Muscle layer of colon (tissue), 2 donors: ENCODE measurements at regions not wholly inside any gene's neighbourhood (a gene's known extent, or its start where the extent isn't known, plus 50 kb on each side); places are given as distances from the start of the nearest gene placed in this dataset.
"Not testable (repeated sequence)": the region's sequence is repeated elsewhere in the genome, so short reads cannot be mapped to it uniquely, and the experiment has no call there.

ENCODE experiments used
- H3K27ac ChIP-seq: one replicate; pipeline ENCODE4 v1.7.0; 2013; ENCODE audit warnings: low read depth, mild to moderate bottlenecking, low read length, moderate library complexity
- H3K27me3 ChIP-seq, 2 donors: one replicate each; pipeline ENCODE4 v1.7.0; 2013; ENCODE audit warnings: low read length in 2 of 2, mild to moderate bottlenecking in 2 of 2; ENCODE audit not compliant: insufficient read depth in 2 of 2, control insufficient read depth in 1 of 2
- H3K36me3 ChIP-seq: one replicate; pipeline ENCODE4 v1.7.0; 2013; ENCODE audit warnings: mild to moderate bottlenecking, low read length; ENCODE audit not compliant: insufficient read depth
- H3K4me1 ChIP-seq: one replicate; pipeline ENCODE4 v1.7.0; 2013; ENCODE audit warnings: mild to moderate bottlenecking, low read length; ENCODE audit not compliant: insufficient read depth
- H3K4me3 ChIP-seq, 2 donors: one replicate each; pipeline ENCODE4 v1.7.0; 2013; ENCODE audit warnings: low read length in 2 of 2, low read depth in 1 of 2, mild to moderate bottlenecking in 1 of 2, moderate library complexity in 1 of 2
- H3K9ac ChIP-seq: one replicate; pipeline ENCODE4 v1.7.0; 2013; ENCODE audit warnings: low read length
- H3K9me3 ChIP-seq: one replicate; pipeline ENCODE4 v1.7.0; 2013; ENCODE audit warnings: mild to moderate bottlenecking, low read length
- donor health status: abdominal sarcoma.
- donor health status: Adenocarcinoma of cecum.

DNA sequence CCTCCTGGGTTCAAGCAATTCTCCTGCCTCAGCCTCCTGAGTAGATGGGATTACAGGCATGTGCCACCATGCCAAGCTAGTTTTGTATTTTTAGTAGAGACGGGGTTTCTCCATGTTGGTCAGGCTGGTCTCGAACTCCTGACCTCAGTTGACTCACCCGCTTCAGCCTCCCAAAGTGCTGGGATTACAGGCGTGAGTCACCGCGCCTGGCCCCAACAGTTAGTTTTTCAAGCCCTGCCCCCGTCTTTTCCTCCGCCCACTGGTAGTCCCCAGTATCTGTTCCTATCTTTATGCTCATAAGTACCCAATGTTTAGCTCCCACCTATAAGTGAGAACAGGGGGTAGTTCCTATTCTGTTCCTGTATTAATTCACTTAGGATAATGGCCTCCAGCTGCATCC, 116.6 kb upstream of the TBX3 start:
- H3K36me3 ChIP-seq, H3K27ac ChIP-seq, H3K4me3 ChIP-seq, H3K9me3 ChIP-seq, H3K4me1 ChIP-seq, H3K9ac ChIP-seq, H3K27me3 ChIP-seq: not testable (repeated sequence)

DNA sequence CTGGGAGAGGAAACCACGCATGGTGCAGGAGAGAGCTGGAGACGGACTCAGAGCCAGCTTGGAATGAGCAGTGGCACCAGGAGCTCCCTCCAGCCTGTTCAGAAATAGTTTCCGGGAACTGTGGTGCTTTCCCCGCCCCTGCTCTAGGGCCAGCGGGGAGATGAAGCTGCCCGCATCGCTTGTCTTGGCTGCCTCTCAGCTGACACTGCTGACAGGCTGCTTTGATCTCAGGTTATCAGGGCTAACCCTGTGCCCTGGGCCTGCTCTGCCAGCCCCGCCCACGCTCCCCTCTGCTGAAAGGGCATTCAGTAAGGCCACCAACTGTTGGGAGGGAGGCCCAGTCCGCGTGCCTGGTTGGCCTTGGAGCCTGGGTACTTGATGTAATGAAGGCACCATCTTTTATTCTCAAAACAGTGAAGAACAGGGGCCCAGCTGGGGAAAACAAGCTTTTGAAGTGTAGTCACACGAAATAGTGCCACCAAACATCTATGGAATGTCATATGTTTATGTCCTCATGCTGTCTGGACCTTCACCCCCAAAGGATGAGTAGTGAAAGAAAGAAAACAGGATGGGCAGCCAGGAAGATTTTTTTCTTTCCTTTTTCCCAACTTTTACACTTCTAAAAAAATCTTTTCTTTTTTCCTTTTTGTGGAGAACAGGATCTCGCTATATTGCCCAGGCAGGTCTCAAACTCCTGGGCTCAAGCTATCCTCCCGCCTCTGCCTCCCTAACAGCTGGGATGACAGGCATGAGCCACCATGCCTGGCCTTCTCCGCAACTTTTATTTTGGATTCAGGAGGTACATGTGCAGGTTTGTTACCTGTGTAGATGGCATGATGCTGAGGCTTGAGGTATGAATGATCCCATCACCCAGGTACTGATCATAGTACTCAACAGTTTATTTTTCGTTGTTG, 115.9 kb upstream of the TBX3 start:
- no peak overlapping the region for H3K27ac ChIP-seq
- H3K27me3 ChIP-seq: no peaks in the 10 kb centered on the region
- no peaks in the 10 kb centered on the region for H3K9me3 ChIP-seq
- H3K9ac ChIP-seq: no peak overlapping the region
- no peak overlapping the region for H3K4me3 ChIP-seq
- no peaks in the 10 kb centered on the region for H3K36me3 ChIP-seq
- H3K4me1 ChIP-seq: no peaks in the 10 kb centered on the region

DNA sequence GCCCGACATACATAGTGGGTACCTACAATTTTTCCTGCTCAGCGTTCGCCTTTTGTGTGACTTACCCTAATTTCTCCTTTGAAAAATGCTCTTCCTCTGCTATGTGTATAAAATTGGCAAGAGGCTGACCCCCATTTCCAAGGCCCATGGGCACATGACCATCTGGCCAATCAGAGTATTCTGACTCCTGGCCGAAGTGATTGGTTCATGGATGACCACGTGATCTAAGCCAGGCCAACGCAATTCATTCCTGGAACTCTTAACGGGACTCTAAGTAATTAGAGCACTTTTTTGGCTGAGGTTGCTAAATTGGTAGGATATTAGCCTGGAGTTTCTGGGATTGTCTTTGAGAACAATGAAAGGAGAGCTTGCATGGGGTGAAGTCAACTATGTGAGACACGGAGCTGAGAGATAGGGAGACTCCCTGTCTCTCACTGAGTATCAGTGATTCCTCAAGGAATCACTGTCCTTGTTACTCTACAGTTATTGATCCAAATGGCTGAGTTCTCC, 110.1 kb upstream of the TBX3 start:
- Histone ChIP-seq H3K4me3 (no peak overlapping the region), H3K27ac (no peak overlapping the region), H3K36me3 (no peaks in the 10 kb centered on the region)

DNA sequence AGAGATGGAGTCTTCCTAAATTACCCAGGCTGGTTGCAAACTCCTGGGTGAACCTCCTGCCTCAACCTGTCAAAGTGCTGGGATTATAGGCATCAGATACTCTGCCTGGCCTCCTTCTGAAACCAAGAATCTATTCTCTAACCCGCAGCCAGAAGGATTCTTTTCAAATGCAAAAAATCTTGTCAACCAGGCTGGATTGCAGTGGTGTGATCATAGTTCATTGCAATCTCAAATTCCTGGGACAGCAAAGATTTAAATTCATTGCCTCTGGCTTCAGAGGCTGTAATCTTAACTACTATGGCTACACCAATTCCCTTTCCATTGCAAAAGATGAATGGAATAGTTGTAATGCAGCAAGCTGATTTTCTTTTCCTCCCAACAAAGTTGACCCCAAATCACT, 106.3 kb upstream of the TBX3 start:
- no peaks in the 10 kb centered on the region for H3K27me3 ChIP-seq
- no peaks in the 10 kb centered on the region for H3K36me3 ChIP-seq
- H3K27ac ChIP-seq: no peak overlapping the region
- H3K9me3 ChIP-seq: no peaks in the 10 kb centered on the region
- H3K9ac ChIP-seq: no peak overlapping the region
- no peak overlapping the region for H3K4me3 ChIP-seq
- H3K4me1 ChIP-seq: no peaks in the 10 kb centered on the region

More for the DNA sequence above, 110.1 kb upstream of the TBX3 start:
- Histone ChIP-seq H3K27me3 (no peaks in the 10 kb centered on the region), H3K9ac (no peak overlapping the region), H3K4me1 (no peaks in the 10 kb centered on the region), H3K9me3 (no peaks in the 10 kb centered on the region)

DNA sequence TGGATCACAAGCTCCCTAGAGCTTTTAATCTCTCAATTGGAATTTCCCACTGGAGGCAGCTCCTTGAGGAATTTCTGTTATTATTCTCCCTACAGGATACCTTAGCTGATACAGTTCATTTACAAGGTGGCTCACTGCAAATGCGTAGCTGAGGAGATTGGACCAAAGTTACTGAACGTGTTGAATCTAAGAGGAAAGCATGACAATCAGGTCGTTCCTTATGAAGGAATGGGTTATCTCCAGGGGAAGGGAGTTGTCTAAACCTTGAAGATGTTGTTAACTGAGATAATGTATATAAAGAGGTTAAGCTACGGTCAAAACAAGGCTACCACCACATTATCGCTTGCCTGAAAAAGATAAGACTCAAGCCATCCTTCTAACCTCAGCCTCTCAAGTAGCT, 105.8 kb upstream of the TBX3 start:
- Histone ChIP-seq H3K9me3 (no peaks in the 10 kb centered on the region), H3K4me1 (no peaks in the 10 kb centered on the region), H3K27me3 (no peaks in the 10 kb centered on the region), H3K9ac (no peak overlapping the region), H3K4me3 (no peak overlapping the region), H3K36me3 (no peaks in the 10 kb centered on the region), H3K27ac (no peak overlapping the region)

DNA sequence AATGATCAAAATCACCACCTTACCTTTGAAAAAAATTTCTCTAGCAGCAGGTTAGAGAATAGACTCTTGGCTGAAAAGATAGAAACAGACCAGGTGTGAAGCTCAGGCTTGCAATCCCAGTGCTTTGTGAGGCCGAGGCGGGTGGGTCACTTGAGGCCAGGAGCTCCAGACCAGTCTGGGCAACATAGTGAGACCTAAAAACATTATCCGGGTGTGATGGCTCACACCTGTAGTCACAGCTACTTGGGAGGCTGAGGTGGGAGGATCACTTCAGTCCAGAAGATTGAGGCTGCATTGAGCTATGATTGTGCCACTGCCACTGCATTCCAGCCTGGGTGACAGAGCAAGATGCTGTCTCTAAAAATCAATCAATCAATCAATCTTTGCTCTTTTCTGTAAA, 105.3 kb upstream of the TBX3 start:
- no peak overlapping the region for H3K27ac ChIP-seq
- H3K4me1 ChIP-seq: no peaks in the 10 kb centered on the region
- H3K36me3 ChIP-seq: no peaks in the 10 kb centered on the region

DNA sequence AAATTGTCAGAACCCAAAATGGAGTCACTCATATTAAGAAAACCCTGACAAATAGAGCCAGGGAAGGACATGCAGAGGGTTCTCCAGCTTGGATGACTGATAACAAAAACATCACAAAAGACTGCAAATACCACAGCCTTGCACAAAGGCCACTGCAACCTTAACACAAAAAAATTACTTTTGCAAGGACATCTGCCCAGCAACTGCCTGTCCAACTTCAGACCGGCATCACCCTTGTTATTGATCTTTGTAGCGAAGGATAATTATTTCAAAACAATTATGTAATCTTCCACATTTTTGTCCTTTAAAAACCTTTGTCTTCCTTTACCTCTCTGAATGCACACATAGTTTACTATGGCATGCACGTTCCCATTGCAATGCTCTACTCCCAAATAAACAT, 100.6 kb upstream of the TBX3 start:
- H3K27me3 ChIP-seq: no peaks in the 10 kb centered on the region
- no peak overlapping the region for H3K27ac ChIP-seq
- no peaks in the 10 kb centered on the region for H3K36me3 ChIP-seq
- no peak overlapping the region for H3K4me3 ChIP-seq
- H3K9ac ChIP-seq: no peak overlapping the region
- H3K9me3 ChIP-seq: no peaks in the 10 kb centered on the region
- no peaks in the 10 kb centered on the region for H3K4me1 ChIP-seq

More for the DNA sequence above, 105.3 kb upstream of the TBX3 start:
- Histone ChIP-seq H3K9ac (no peak overlapping the region), H3K9me3 (no peaks in the 10 kb centered on the region), H3K27me3 (no peaks in the 10 kb centered on the region), H3K4me3 (no peak overlapping the region)

DNA sequence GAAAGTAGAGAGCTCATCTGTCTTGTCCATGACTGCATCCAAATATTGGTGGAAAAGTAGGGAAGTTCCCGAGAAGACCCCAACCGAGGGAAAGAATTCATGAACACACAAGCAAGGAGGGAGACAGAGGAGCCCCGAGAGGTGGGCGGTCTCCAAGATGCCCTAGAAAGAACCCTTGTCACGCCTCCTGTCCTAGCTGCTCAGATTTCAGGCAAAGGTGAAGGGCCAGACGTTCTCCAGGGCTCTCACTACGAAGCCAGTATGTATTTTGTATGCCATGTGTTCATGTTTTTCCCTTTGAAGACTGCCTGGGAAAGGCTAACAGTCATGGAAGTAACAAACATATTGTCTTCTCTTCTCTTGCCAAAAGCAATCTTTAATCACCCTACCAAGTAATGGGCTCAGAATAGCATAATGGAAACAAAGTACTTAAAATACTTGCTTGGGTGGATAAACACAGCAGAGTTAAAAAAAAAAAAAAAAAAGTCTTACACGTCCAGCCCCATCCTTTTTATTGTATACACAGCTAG, 99.2 kb upstream of the TBX3 start:
- H3K36me3 ChIP-seq: no peaks in the 10 kb centered on the region
- H3K4me3 ChIP-seq: no peak overlapping the region
- no peaks in the 10 kb centered on the region for H3K4me1 ChIP-seq
- H3K9me3 ChIP-seq: no peaks in the 10 kb centered on the region
- H3K9ac ChIP-seq: no peak overlapping the region
- no peaks in the 10 kb centered on the region for H3K27me3 ChIP-seq
- no peak overlapping the region for H3K27ac ChIP-seq

DNA sequence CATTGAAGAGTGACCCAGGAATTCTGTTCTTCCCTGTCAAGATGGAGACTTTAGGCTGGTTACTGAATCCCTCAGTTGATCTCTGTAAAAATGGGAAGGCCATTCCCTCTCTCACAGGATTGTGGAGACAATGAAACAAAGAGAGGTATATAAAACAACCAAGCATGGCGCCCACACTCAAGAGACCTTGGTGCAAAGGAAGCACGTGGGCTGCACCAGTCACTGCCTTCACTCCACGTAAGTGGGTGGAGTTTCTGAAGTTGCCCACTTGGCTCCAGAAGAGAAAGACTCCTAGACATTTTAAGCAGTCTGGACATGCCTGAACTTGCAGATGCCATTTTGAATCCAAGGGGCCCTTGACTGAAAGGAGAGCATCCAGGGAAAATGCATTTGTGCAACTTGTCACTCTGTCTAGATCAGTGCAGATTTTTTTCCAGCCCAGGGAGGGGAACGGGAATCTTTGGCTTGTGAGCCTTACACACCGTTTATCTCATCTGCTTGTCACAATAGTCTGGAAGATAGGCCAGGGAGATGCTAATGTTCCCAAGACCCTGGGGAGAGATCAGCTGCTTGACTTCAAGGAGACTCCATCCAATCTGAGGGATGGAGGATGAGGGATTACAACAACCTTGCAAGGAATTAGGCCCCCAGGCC, 96.9 kb upstream of the TBX3 start:
- no peaks in the 10 kb centered on the region for H3K9me3 ChIP-seq
- H3K27me3 ChIP-seq: no peaks in the 10 kb centered on the region
- H3K9ac ChIP-seq: no peak overlapping the region
- H3K4me3 ChIP-seq: no peak overlapping the region
- no peak overlapping the region for H3K27ac ChIP-seq
- no peaks in the 10 kb centered on the region for H3K36me3 ChIP-seq
- no peaks in the 10 kb centered on the region for H3K4me1 ChIP-seq

DNA sequence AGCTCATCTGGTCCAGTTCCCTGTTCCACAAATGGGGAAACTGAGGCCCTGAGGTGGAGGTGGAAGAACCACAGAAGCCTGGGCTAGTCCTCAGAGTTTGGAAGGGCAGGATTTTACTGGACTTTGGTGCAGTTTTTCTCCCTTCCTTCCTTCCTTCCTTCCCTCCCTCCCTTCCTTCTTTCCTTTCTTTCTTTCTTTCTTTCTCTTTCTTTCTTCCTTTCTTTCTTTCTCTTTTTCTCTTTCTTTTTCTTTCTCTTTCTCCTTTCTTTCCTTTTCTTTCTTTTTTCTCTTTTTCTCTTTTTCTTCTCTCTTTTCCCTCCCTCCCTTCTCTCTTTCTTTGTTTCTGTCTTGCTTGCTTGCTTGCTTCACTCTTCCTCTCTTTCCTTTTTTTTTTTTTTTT, 95.7 kb upstream of the TBX3 start:
- H3K9me3 ChIP-seq: no peaks in the 10 kb centered on the region
- H3K4me1 ChIP-seq: no peaks in the 10 kb centered on the region
- H3K27ac ChIP-seq: no peak overlapping the region
- no peaks in the 10 kb centered on the region for H3K36me3 ChIP-seq
- no peaks in the 10 kb centered on the region for H3K27me3 ChIP-seq
- no peak overlapping the region for H3K4me3 ChIP-seq
- H3K9ac ChIP-seq: no peak overlapping the region

DNA sequence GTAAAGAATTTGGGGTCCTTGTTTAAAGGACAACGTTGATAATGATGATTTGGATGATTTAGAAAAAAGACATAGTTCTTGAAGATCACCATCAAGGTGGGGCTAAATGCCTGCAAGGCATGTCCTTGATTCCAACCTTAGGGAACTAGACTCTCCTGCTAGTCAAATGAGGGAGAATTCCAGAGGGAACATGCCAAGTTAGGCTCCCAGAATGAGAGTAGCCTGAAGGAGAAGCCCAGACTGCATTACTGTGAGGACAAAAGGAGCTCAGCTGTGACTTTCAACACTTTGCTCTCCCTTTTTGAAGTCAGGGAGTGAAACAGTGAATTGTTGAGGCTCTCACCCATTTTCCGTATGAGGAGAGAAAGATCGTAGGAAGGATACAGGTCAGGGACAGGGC, 95.2 kb upstream of the TBX3 start:
- H3K9me3 ChIP-seq: no peaks in the 10 kb centered on the region
- H3K27ac ChIP-seq: no peak overlapping the region

More for the DNA sequence above, 95.2 kb upstream of the TBX3 start:
- H3K4me3 ChIP-seq: no peak overlapping the region
- no peaks in the 10 kb centered on the region for H3K4me1 ChIP-seq
- H3K27me3 ChIP-seq: no peaks in the 10 kb centered on the region
- H3K9ac ChIP-seq: no peak overlapping the region
- no peaks in the 10 kb centered on the region for H3K36me3 ChIP-seq
